ENCODE measurements at regions not wholly inside any gene's neighbourhood (a gene's known extent, or its start where the extent isn't known, plus 50 kb on each side); places are given as distances from the start of the nearest gene placed in this dataset.

- TF ChIP-seq CTCF (conservative IDR thresholded peaks at IDR 0.05; ENCODE audit: low read length) (peak; percentile 61; the same call in 1 of the 2 replicates), EZH2phosphoT487 (IDR thresholded peaks at IDR 0.05; ENCODE audit: borderline replicate concordance, low read depth, low read length) (no peak)
Observed at GRCh38 chr11:13859892-13860291, 102.6 kb upstream of the SPON1 start.
